GM18907 (cell line): ENCODE measurements at regions not wholly inside any gene's neighbourhood (a gene's known extent, or its start where the extent isn't known, plus 50 kb on each side); places are given as distances from the start of the nearest gene placed in this dataset.
"Not testable (repeated sequence)": the region's sequence is repeated elsewhere in the genome, so short reads cannot be mapped to it uniquely, and the experiment has no call there.

Experiments
- ATAC-seq: cut with Tn5 transposase; IDR thresholded peaks from one replicate; pipeline ENCODE4 v1.9.1; 2021; ENCODE audit warnings: mild to moderate bottlenecking, moderate library complexity; ENCODE audit not compliant: unreplicated experiment

DNA sequence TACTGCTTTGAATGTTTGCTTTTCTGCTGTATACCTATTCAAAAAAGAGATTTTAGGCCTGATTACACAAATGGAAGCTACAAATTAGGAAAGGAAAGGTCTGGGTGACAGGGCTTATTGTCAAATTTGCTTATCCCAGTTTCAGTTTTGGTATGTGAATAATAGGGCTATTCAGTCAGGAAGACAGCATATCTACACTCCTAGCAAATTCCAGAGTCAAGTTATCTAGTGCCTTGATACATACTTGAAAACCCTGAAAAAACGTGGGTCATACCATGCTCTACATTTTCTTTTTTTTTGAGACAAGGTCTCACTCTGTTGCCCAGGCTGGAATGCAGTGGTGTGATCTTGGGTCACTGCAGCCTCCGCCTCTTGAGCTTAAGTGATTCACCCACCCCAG, 59.2 kb upstream of the CCDC180 start:
- not testable (repeated sequence) for ATAC-seq

DNA sequence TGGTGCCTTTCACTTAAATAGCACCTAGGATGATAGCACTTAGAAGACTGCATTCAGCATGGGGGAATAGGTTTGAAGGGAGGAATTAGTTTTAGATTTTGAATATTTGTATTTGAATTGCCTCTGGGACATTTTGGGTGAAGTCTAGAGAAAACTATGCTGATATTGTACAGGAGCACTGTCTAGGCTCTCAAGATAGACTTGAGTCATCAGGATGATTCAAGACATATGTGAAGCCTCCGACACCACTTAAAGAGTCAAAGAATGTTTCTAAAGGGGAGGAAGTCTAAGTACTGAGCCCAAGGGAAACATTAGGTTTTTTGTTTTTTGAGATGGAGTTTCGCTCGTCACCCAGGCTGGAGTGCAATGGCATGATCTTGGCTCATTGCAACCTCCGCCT, 63.9 kb upstream of the CCDC180 start:
- no peak for ATAC-seq

DNA sequence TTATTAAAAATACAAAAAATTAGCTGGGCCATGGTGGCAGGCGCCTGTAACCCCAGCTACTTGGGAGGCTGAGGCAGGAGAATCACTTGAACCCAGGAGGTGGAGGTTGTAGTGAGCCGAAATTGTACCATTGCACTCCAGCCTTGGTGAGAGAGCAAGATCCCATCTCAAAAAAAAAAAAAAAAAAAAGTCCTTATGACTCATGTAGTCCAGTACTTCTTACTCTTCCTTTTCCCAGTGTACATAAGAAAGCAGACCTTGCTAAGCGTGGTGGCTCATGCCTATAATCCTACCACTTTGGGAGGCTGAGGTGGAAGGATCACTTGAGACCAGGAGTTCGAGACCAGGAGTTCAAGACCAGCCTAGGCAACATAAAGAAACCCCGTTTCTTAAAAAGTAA, 66.0 kb upstream of the CCDC180 start:
- ATAC-seq, result not testable (repeated sequence)

- ATAC-seq, result peak; percentile 89
Measured at GRCh38 chr9:97237951-97238889, 69.2 kb upstream of the CCDC180 start.

DNA sequence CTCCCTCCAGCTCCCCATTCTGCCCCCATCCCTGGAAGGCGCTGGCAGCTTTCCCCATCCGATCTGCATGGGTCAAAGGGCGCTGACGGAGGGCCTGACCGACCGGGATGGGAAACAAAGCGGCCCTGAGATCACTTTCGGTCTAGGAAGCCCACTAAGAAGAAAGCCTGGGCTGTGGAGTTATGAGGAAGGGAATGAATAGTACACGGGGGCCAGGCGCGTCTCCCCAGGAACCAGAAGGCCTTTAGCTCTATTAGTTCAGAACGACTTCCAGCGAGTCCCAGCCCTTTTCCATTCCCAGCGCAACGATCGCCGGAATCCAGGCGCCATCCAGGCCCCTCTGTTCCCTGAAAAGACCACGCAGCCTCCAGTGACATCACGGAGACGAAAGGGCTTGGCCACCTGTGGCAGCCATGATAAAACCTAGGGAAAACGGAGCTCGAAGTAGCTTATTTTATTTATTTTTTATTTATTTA, 70.1 kb upstream of the CCDC180 start:
- no peak for ATAC-seq

DNA sequence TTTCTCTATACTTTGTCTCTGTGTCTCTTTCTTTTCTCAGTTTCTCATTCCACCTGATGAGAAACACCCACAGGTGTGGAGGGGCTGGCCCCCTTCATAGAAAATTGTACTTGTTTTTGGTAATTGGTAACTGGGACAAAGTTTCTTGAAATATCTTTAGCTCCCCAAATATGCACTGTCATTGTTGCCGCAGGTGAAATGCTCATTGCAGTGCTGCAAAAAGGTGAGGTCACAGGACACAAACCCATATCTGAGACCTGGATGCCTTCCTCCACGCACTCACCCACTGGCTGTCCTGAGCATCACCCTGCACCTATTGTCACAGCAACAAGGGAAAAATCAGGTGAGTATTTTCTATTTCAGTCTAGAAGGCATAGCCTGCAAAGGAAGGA, 74.5 kb upstream of the CCDC180 start:
- not testable (repeated sequence) for ATAC-seq

GRCh38 chr9:97232060-97233008, 75.1 kb upstream of the CCDC180 start:
- not testable (repeated sequence) for ATAC-seq

DNA sequence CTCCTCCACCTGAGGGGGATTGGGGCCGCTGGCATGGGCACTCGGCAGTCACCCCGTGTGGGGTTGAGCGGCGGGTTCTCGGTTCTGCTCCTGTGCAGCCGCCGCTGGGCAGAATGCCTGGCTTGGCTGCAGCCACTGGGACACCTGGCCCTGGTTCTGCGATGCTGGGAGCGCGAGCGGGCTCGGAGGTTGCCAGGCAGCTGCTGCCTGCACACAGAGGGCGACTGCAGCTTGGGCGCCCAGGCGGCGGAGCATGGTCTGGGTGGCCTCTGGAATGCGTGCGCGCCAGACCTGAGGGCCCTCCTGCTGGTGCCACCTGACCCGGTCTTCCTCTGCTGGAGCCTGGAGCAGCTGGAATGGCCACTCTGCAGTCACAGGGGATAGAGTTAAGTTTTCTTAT, 85.1 kb upstream of the CCDC180 start:
- not testable (repeated sequence) for ATAC-seq

DNA sequence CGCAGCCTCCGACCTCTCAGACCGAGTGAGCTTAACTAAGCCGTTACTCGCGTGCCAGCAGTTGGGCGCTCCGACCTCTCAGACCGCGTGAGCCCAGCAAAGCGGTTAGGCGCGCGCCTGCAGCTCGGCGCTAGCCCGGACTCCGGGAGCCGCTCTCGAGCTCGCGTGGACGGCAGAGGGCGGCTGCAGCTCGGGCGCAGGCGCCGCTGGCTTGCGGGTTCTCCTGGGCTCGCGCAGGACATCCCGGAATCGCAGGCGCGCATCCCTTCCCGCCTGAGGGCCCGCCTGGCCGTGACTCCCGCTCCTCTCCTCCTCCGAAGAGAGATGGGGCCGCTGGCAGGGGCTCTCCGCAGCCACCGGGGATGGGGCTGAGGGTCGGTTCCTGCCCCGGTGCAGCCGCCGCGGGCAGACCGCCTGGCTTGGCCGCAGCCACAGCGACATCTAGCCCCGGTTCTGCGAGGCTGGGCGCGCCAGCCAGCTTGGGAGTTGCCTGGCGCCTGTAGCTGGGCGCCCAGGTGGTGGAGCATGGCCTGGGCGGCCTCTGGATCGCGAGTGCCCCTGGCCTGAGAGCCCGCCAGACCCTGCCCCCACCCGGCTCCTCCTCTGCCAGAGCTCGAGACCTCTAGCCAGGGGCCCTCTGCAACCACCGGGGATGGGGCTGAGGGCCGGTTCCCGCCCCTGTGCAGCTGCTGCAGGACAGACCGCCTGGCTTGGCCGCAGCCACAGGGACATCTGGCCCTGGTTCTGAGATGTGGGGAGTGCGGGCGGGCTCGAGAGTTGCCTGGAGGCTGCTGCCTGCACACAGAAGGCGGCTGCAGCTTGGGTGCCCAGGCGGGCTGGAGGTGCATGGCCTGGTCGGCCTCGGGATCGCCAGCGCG, 85.7 kb upstream of the CCDC180 start:
- not testable (repeated sequence) for ATAC-seq

GRCh38 chr9:97220894-97221477, 86.5 kb upstream of the CCDC180 start:
- no peak for ATAC-seq

DNA sequence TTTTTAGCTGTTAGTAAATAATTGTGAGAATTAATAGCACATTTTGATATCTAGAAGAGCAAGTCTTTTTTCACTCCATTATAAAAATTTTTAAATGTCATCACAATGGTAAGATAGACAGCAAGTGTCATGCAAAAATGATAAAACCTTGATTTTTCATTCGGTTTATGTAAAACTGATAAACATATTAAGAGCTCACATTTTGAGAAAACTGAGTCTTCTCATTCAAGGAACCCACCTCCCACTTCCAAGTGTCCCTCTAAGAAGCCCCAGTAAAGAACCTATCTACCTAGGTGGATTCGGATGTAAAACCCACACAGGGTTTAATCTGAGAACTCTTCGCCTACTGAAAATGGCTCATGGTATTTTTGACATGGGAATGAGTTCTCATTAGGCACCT, 87.1 kb upstream of the CCDC180 start:
- not testable (repeated sequence) for ATAC-seq

DNA sequence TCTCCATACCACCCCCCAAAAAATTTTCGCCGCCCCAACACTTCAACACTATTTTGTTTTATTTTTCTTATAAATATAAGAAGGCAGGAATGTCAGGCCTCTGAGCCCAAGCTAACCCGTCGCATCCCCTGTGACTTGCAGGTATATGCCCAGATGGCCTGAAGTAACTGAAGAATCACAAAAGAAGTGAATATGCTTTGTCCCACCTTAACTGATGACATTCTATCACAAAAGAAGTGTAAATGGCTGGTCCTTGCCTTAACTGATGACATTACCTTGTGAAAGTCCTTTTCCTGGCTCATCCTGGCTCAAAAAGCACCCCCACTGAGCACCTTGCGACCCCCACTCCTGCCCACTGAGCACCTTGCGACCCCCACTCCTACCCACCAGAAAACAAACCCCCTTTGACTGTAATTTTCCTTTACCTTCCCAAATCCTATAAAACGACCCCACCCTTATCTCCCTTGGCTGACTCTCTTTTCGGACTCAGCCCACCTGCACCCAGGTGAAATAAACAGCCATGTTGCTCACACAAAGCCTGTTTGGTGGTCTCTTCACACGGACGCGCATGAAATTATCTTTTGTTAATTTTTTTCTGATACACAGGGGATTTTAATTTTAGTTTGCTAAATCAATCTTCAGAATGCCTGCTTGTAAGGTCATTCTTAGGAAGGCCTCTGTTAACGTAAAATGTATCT, 87.9 kb upstream of the CCDC180 start:
- not testable (repeated sequence) for ATAC-seq

- ATAC-seq, result not testable (repeated sequence)
Measured at GRCh38 chr9:97215127-97215526, 92.3 kb upstream of the CCDC180 start.

GRCh38 chr9:97214556-97214955, 92.9 kb upstream of the CCDC180 start:
- ATAC-seq, result not testable (repeated sequence)

GRCh38 chr9:97199683-97200082, 107.8 kb upstream of the CCDC180 start:
- ATAC-seq, result not testable (repeated sequence)

DNA sequence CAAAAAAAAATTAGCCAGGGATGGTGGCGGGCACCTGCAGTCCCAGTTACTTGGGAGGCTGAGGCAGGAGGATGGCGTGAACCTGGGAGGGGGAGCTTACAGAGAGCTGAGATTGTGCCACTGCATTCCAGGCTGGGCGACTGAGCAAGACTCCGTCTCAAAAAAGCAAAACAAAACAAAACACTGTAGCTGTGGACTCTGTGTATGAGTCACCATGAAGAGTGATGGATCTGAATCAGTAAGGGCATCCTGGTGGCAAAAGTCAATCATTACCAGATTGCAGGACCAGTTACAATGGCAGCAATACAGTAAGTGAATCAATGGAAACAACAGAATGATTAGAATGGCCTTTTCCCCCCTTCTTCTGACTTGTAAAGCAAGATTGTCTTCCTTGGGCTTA, 113.7 kb upstream of the CCDC180 start:
- not testable (repeated sequence) for ATAC-seq

DNA sequence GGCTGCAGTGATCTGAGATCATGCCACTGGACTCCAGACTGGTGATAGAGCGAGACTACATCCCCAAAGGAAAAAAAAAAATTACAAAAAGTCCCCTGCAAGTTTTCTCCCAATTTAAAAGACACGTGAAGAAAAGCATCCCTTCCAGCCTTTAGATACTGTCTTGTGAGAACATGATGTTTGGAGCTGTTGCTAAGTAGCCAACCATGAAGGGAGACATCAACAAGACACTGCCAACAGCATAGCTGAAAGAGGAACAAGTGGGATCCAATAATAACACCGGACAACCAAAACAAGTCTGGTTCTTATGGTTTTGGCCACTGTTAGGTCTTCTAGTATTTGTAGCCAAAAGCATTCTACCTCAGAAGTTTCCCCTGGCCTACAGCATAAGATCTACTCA, 118.9 kb upstream of the CCDC180 start:
- ATAC-seq, result no peak

- ATAC-seq, result not testable (repeated sequence)
Measured at GRCh38 chr9:97187706-97188105, 119.8 kb upstream of the CCDC180 start.

DNA sequence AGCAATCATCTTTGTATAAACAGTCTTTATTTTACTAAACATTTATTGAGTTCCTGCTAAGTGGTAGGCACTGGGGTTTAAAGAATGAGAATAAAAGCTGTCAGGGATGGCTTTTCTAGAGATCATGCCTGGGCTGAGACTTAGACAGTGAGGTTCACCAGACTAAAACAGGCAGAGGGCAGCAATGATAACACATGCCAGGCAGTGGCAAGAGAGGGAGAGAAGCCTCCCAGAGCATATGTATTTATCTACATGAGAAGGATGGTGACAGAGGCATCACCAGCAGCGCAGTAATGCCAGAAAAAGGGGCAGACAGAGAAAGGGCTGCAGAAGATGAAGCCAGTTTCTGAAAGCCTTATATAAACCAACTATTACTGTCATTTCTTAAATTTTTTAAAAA, 121.0 kb upstream of the CCDC180 start:
- ATAC-seq, result no peak
